ENCODE measurements at regions not wholly inside any gene's neighbourhood (a gene's known extent, or its start where the extent isn't known, plus 50 kb on each side); places are given as distances from the start of the nearest gene placed in this dataset.
A peak's percentile ranks its signal among the peaks of the same experiment; 100 is the strongest.
"Not testable (repeated sequence)": the region's sequence is repeated elsewhere in the genome, so short reads cannot be mapped to it uniquely, and the experiment has no call there.

- H3K36me3 Mint-ChIP-seq; ATAC-seq (ENCODE audit: low read depth); H3K9me3 Mint-ChIP-seq; H3K4me3 Mint-ChIP-seq; DNase-seq; H3K27ac Mint-ChIP-seq; H3K4me1 Mint-ChIP-seq; POLR2A ChIA-PET: not testable (repeated sequence)
- H3K27me3 Mint-ChIP-seq: peaks cover 17% of the 10 kb centered on the region
Measured at GRCh38 chr16:21533474-21533873, 65.9 kb upstream of the METTL9 start.

- H3K27me3 Mint-ChIP-seq: peaks cover 13% of the 10 kb centered on the region
- DNase-seq, H3K9me3 Mint-ChIP-seq, POLR2A ChIA-PET, H3K36me3 Mint-ChIP-seq, H3K4me1 Mint-ChIP-seq, H3K4me3 Mint-ChIP-seq, H3K27ac Mint-ChIP-seq: not testable (repeated sequence)
- peak; percentile 28 for ATAC-seq (ENCODE audit: low read depth)
Measured at GRCh38 chr16:21534561-21534960, 64.8 kb upstream of the METTL9 start.

- H3K4me3 Mint-ChIP-seq; ATAC-seq (ENCODE audit: low read depth); H3K36me3 Mint-ChIP-seq; DNase-seq; POLR2A ChIA-PET; H3K4me1 Mint-ChIP-seq; H3K9me3 Mint-ChIP-seq; H3K27me3 Mint-ChIP-seq; H3K27ac Mint-ChIP-seq: not testable (repeated sequence)
Measured at GRCh38 chr16:21535201-21535600, 64.2 kb upstream of the METTL9 start.

- H3K27ac Mint-ChIP-seq; POLR2A ChIA-PET; H3K9me3 Mint-ChIP-seq; H3K36me3 Mint-ChIP-seq; DNase-seq; H3K27me3 Mint-ChIP-seq; ATAC-seq (ENCODE audit: low read depth); H3K4me3 Mint-ChIP-seq: not testable (repeated sequence)
- peaks cover 16% of the 10 kb centered on the region for H3K4me1 Mint-ChIP-seq
Measured at GRCh38 chr16:21536740-21537139, 62.6 kb upstream of the METTL9 start.

- DNase-seq; POLR2A ChIA-PET; H3K4me3 Mint-ChIP-seq; H3K27me3 Mint-ChIP-seq; H3K27ac Mint-ChIP-seq; ATAC-seq (ENCODE audit: low read depth); H3K9me3 Mint-ChIP-seq; H3K36me3 Mint-ChIP-seq: not testable (repeated sequence)
- peaks cover 19% of the 10 kb centered on the region for H3K4me1 Mint-ChIP-seq
Measured at GRCh38 chr16:21537598-21537997, 61.8 kb upstream of the METTL9 start.

GRCh38 chr16:21539107-21539618 lies 60.2 kb upstream of the METTL9 start:
- H3K27me3 Mint-ChIP-seq; DNase-seq; H3K4me3 Mint-ChIP-seq; H3K9me3 Mint-ChIP-seq; H3K36me3 Mint-ChIP-seq; ATAC-seq (ENCODE audit: low read depth); POLR2A ChIA-PET: not testable (repeated sequence)
- H3K27ac Mint-ChIP-seq: peak overlapping the region; percentile 38
- peaks cover 22% of the 10 kb centered on the region for H3K4me1 Mint-ChIP-seq

- H3K27me3 Mint-ChIP-seq, H3K36me3 Mint-ChIP-seq, H3K9me3 Mint-ChIP-seq: not testable (repeated sequence)
- Mint-ChIP-seq H3K27ac (peak overlapping the region; percentile 90), H3K4me3 (peak overlapping the region; percentile 73), H3K4me1 (peaks cover 22% of the 10 kb centered on the region)
- DNase-seq: peak; percentile 81
- POLR2A ChIA-PET: interaction anchor here (0.7 kb wide), 1 partner anchor 21 kb away, joined by 3 read pairs; no protein-coding TSS in a partner anchor
- peak; percentile 87 for ATAC-seq (ENCODE audit: low read depth)
Measured at GRCh38 chr16:21540770-21541433, 58.5 kb upstream of the METTL9 start.

GRCh38 chr16:21541611-21542051 lies 57.7 kb upstream of the METTL9 start:
- POLR2A ChIA-PET, H3K27me3 Mint-ChIP-seq, H3K36me3 Mint-ChIP-seq, H3K9me3 Mint-ChIP-seq: not testable (repeated sequence)
- H3K4me3 Mint-ChIP-seq: peak overlapping the region; percentile 73
- peaks cover 22% of the 10 kb centered on the region for H3K4me1 Mint-ChIP-seq
- ATAC-seq (ENCODE audit: low read depth): peak; percentile 70
- peak; percentile 71 for DNase-seq
- peak overlapping the region; percentile 90 for H3K27ac Mint-ChIP-seq

GRCh38 chr16:21542075-21542474 lies 57.3 kb upstream of the METTL9 start:
- H3K27me3 Mint-ChIP-seq; POLR2A ChIA-PET; DNase-seq; ATAC-seq (ENCODE audit: low read depth); H3K36me3 Mint-ChIP-seq; H3K9me3 Mint-ChIP-seq: not testable (repeated sequence)
- peak overlapping the region; percentile 54 for H3K4me3 Mint-ChIP-seq
- H3K27ac Mint-ChIP-seq: peak overlapping the region; percentile 87
- peaks cover 22% of the 10 kb centered on the region for H3K4me1 Mint-ChIP-seq

- H3K36me3 Mint-ChIP-seq; DNase-seq; H3K9me3 Mint-ChIP-seq; POLR2A ChIA-PET; H3K4me3 Mint-ChIP-seq; ATAC-seq (ENCODE audit: low read depth); H3K27me3 Mint-ChIP-seq: not testable (repeated sequence)
- Mint-ChIP-seq H3K4me1 (peaks cover 22% of the 10 kb centered on the region), H3K27ac (peak overlapping the region; percentile 53)
Measured at GRCh38 chr16:21542491-21543124, 56.8 kb upstream of the METTL9 start.

- H3K4me3 Mint-ChIP-seq: peak overlapping the region; percentile 28
- H3K4me1 Mint-ChIP-seq: peaks cover 22% of the 10 kb centered on the region
- POLR2A ChIA-PET; H3K36me3 Mint-ChIP-seq; DNase-seq; H3K27me3 Mint-ChIP-seq; H3K9me3 Mint-ChIP-seq; ATAC-seq (ENCODE audit: low read depth): not testable (repeated sequence)
- H3K27ac Mint-ChIP-seq: peak overlapping the region; percentile 53
Measured at GRCh38 chr16:21543151-21543836, 56.1 kb upstream of the METTL9 start.

GRCh38 chr16:21545664-21546326 lies 53.6 kb upstream of the METTL9 start:
- H3K27me3 Mint-ChIP-seq; H3K4me3 Mint-ChIP-seq; ATAC-seq (ENCODE audit: low read depth); H3K36me3 Mint-ChIP-seq; H3K9me3 Mint-ChIP-seq; H3K27ac Mint-ChIP-seq; DNase-seq: not testable (repeated sequence)
- POLR2A ChIA-PET: interaction anchor here (0.7 kb wide), 1 partner anchor 271 kb away, joined by 4 read pairs; no protein-coding TSS in a partner anchor
- peaks cover 13% of the 10 kb centered on the region for H3K4me1 Mint-ChIP-seq

- H3K27me3 Mint-ChIP-seq; H3K36me3 Mint-ChIP-seq; DNase-seq; ATAC-seq (ENCODE audit: low read depth); H3K4me3 Mint-ChIP-seq; H3K4me1 Mint-ChIP-seq; H3K27ac Mint-ChIP-seq; H3K9me3 Mint-ChIP-seq; POLR2A ChIA-PET: not testable (repeated sequence)
Measured at GRCh38 chr16:21549396-21549795, 50.0 kb upstream of the METTL9 start.
